G401 (cell line): ENCODE measurements at regions not wholly inside any gene's neighbourhood (a gene's known extent, or its start where the extent isn't known, plus 50 kb on each side); places are given as distances from the start of the nearest gene placed in this dataset.
"Not testable (repeated sequence)": the region's sequence is repeated elsewhere in the genome, so short reads cannot be mapped to it uniquely, and the experiment has no call there.

Experiments
- DNase-seq: peaks from one replicate; pipeline ENCODE4 v3.0.0-alpha.2; 2015; ENCODE audit warnings: low spot score
- in situ Hi-C: cut with HindIII; loops from 2 replicates; pipeline ENCODE4 v1.10.0; 2016; ENCODE audit warnings: low sequenced_read_pairs, mixed read lengths

DNA sequence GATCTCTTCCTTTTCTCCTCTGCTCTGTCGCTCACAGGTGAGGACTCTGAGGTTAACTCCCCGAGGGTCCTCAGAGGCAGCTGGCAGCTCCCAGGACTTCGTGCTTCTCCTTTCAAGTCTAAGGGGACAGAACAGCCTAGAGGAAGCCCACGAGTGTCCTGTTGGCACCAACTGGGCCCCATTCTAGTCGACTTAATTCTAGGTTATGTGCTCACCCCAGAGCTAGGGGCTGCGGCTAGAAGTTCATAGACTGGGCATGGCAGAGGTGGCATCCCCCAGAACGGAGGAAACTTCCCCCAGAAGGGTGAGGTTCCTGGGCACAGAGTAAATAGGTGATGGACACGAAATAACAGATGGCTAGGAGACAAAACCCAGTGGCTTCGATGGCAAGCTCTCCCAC, 259.4 kb downstream of the TEX36 start:
- in situ Hi-C loops: no loop called here
- DNase-seq: no peak

DNA sequence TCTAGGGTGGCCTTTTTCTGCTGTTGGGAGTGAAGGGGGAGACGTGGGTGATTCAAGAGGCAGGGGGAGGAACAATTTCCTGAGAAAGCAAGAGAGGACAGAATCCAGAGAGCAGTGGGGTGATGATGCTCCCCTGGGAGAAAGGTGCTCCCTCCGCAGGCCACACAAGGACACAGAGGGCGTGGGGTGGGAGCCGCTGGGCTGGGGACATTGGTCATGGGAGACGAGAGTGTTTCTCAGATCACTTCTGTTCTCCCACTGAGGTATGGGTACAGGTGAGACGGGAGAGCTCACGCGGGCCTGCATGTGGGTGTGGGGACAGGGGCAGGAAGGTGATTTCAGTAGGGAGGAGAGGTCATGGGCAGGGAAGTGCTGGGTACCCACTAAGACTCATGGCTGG, 259.5 kb upstream of the CTBP2 start:
- DNase-seq: no peak
- in situ Hi-C loops: no loop called here

DNA sequence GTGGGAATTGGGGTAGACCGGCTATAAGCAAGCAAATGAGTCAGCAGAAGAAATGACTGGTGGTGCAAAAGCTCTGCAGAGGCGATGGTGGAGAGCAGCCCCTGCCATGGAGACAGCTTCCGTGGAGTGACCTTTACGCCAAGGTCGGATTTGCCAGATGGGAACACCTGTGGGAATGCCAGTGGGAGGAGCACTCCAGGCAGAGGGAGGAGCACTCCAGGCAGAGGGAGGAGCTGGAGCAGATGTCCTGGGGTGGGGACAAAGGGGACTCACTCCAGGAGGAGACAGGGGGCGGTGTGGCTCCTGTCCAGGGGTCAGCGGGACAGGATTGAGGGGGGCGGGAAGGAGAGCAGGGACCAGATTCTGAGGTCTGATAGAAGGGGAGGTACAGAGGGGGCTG, 258.8 kb upstream of the CTBP2 start:
- no peak for DNase-seq
- in situ Hi-C loops: no loop called here

DNA sequence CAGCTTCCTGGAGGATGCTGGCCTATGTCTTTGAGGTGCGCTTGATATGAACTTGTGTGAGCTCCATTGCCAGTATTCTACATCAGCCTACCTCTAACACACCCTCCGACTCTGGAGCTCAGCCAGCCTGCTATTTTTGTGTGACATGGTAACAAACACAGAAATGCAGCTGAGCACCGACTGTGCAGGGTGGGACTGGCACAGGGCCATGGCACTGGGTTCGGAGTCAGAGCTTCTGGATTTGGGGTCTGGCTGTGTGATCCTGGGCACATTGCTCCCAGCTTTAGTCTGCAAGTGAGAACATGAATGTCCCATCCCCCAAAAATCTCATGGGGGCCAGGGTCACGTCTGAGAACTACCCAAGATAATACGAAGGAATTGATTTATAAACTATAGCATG, 257.2 kb upstream of the CTBP2 start:
- DNase-seq: no peak
- in situ Hi-C loops: no loop called here

DNA sequence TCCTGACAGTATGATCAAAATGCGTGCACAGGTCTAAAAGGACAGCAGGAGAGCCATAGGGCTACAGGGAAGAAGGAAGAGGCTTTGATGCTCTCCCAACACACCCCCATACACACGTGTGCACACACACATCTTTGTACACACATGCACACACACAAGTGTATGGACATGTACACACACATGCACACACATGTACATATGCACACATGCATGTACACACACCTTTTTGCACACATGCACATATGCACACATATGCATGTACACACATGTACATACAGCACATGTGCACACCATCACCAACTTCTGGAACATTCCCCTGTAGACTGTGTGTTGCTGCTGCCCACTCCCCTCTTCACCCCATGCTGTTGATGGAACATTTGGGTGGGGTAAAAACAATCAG, 255.6 kb upstream of the CTBP2 start:
- no peak for DNase-seq
- in situ Hi-C loops: no loop called here

DNA sequence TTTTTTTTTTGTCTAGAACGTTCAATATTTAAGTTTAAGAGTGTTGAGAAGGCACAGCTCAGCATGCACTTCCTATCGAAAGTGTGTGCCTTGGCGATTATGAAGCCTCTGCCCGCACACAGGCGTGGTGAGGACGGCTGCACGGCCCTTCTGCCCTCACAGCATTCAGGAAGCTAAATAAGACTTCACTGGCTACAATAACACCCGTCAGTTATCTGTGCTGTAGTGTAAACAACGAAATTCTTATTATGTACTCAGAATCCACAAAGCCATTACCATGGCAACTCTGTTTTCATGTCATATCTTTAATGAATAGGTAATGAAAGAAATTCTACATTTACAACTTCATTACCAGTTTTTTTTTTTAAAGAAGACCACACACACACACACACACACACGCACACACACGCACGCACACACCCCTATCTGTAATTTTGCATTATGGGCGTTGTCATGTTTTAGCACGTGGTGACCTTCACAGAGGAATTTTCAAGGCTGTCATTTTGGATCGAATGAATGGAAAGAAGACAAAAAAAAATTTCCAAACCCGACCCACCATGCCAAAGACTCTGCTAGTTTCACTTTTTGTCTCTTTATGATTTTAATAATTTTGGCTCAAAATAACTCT, 254.8 kb upstream of the CTBP2 start:
- in situ Hi-C loops: no loop called here
- DNase-seq: no peak

DNA sequence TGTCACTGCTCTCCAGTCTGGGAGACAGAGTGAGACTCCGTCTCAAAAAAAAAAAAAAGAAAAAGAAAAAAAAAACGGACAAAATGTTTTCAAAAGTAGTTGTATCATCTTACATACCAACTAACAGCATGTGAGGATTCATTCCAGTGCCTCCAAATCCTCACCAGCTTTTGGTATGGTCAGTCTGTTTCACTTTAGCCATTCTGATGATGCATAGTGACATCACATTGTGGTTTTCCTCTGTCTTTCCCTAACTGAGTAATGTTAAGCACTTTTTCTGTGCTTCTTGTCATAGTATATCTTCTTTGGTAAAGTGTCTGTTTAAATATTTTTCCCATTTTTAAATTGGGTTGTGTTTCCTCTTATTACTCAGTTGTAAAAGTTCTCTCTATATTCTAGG, 251.4 kb upstream of the CTBP2 start:
- in situ Hi-C loops: no loop called here
- DNase-seq: no peak

DNA sequence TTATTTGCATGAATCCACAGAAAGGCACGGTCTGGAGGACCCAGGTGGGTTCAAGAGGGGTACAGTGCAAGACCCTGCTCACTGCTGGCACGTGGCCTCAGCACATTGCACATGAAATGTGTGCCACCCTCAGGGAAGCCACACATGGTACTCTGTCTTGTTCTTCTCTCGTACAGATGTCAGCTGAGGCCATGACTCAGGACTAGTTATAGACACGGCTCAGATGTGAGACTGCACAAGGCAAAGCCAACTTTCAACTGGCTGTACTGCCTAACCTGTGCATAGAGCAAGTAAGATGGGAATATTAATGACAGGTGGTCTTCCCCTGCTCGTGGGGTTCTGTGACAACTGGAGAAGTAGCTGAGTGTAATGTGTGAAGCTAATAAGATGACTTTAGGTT, 249.4 kb upstream of the CTBP2 start:
- DNase-seq: no peak
- in situ Hi-C loops: no loop called here

DNA sequence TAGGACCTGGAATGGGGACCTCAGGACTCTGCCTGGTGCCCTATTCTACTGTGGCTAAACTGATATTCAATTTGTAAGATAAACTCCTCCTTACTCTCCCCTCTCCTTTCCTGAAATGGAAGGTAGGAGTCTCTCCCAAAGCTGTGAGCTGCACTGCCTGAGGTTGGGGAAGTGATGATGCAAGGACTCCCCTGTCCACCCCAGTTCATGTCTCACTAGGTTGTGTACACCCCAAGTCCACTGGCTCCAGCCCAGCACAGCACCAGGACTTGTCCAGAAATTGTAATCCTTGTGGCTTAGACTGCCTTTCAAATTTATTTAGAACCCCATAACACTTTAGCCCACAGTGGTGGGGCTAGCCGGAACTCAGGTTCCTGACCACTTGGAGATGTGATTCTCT, 247.2 kb upstream of the CTBP2 start:
- in situ Hi-C loops: no loop called here
- no peak for DNase-seq

DNA sequence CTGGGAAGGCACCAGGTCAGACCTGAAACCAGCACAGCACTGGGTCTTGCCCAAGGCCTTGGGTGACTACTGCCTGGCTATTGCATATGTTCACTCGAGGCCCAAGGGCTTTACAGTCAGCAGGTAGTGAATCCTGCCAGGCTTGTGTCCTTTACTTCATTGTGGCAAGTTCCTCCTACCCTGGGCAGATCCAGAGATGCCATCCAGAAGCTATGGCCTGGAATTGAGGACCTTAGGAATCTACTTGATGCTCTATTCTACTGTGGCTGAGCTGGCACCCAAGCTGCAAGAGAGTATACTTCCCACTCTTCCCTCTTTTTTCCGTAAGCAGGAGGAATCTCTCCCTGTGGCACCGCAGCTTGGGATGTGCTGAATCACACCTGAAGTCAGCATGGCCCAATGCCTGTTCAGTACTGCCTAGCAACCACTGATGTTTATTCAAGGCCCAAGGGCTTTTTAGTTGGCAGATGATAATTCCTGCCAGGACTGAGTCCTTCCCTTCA, 246.7 kb upstream of the CTBP2 start:
- in situ Hi-C loops: no loop called here

DNA sequence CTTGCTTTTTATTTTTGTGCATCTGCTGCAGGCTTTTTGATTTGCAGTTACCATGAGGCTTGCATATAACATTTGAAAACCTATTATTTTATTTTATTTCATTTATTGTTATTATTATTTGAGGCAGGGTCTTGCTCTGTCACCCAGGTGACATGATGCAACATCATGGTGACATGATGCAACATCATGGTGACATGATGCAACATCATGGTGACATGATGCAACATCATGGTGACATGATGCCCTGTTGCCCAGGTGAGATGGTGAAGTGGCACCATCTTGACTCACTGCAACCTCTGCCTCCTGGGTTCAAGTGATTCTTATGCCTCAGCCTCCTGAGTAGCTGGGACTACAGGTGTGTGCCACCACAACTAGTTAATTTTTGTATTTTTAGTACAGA, 244.5 kb upstream of the CTBP2 start:
- DNase-seq, in situ Hi-C loops: not testable (repeated sequence)

More for the DNA sequence above, 246.7 kb upstream of the CTBP2 start:
- DNase-seq: no peak

DNA sequence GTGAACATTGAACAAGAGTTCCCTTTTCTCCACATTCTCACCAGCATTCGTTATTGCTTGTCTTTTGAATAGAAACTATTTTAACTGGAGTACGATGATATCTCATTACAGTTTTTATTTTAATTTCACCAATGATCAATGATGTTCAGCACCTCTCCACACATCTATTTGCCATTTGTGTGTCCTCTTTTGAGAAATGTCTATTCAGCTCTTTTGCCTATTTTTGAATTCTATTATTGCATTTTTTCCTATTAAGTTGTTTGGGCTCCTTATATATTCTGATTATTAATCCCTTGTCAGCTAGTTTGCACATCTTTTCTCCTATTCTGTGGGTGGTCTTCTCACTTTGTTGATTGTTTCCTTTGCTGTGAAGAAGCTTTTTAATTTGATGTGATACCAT, 241.1 kb upstream of the CTBP2 start:
- in situ Hi-C loops: no loop called here

DNA sequence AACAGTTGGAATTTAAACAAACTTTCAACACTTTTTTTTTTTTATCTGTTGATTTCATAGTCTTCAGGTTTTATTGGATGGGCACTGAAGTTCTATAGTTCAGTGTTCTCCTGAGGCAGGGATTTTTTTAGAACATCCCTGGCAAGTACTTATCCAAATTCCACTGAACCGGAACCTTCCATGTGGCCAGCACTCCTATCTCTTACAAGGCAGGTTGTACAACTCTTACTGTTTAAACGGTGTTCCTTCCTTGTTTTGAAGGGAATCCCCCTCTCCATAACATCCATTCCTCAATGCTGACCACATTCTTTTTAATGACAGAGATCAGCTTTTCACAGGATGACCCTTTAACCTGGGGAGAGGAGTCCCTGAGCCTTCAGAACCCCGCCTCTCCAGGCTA, 238.9 kb upstream of the CTBP2 start:
- no peak for DNase-seq
- in situ Hi-C loops: no loop called here

More for the DNA sequence above, 241.1 kb upstream of the CTBP2 start:
- DNase-seq: no peak

DNA sequence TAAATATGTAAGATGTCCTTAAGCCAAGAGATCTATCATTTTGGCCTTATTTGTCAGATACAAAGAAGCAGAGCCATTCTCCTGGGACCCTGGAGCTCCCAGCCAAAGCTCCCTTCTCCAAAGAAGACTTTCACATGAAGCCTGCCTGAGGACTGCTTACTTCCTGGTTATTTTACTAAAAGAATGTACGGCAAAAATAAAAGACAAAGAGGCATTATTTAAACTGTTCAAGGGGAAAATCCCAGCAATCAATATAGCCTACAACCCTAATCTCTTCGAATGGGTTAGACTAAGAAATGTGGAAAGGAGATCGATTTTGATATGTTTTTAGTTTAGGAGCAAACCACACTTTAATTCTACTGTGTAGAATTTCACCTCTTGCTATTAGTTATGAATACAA, 237.9 kb upstream of the CTBP2 start:
- in situ Hi-C loops: no loop called here

DNA sequence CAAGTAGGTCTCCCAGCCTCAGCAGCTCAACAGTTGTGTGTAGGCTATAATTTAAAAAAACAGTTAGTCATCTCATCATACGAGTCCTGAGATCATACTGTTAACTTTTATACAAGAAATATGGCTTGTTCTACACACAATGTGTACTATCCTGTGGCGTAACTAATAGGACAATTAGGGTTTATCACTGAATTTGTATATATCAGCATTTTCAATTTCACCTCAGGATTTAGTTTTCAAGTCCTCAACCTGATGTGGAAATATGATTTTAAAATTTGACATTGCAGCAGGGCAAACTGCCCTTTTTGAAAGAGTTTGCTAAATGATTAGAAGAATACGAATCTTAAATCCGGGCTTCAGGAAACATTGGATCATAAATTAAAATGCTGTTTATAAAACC, 237.2 kb upstream of the CTBP2 start:
- DNase-seq: no peak
- in situ Hi-C loops: no loop called here

More for the DNA sequence above, 237.9 kb upstream of the CTBP2 start:
- no peak for DNase-seq

DNA sequence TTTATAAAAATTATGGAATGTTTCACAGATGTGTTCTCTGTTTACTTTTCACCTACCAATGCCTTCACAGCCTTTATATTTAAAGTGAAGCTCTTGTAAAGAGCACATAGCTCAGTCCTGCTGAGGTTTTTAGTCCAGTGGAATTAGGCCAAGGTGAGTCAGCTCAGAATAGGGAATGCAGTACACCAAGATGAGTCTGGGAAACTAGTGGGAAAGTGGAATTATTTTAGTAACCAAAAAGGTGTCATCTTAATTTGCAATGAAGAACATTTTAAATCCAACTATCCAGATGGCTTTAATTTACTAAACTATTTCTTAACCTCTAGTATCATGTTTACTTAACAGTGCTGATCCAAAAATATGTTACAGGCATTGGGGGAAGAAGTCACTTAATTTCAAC, 236.3 kb upstream of the CTBP2 start:
- in situ Hi-C loops: no loop called here
- DNase-seq: no peak

DNA sequence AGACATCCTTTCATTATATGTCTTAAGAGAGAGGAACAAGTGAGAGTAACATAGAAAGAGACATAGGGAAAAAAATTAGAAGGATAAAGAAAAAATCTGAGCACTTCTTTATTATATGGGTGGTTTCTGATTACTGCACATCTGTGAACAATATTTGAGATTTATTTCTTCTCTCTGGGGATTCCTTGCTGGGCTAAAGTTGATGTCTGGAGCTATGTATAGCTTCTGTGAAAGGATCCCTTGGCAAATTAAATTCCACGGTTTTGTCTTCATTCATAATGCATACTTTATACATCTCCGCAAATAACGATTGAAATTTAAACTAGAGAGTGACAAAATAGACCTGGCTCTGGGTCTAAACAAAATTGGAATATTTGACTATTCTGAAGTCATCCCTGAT, 232.2 kb upstream of the CTBP2 start:
- in situ Hi-C loops: no loop called here
- no peak for DNase-seq

DNA sequence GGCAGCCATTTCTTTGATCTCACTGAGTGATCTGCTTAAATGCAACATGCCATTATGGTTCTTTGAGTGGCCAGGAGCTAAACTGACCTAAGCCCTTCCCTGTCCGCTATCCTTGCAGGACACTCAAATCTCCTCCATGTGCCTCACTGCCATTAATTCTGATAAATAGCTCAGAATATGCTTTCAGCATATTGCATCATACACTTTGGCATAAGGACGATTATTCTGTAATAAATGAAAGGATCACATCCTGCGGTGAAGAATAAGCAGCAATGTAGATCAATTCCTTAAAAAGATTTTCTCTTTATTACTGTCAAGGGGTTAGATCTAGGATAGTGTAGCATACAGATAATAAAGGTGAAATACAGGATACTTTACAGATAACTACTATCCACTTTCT, 231.8 kb upstream of the CTBP2 start:
- in situ Hi-C loops: no loop called here
- DNase-seq: no peak

DNA sequence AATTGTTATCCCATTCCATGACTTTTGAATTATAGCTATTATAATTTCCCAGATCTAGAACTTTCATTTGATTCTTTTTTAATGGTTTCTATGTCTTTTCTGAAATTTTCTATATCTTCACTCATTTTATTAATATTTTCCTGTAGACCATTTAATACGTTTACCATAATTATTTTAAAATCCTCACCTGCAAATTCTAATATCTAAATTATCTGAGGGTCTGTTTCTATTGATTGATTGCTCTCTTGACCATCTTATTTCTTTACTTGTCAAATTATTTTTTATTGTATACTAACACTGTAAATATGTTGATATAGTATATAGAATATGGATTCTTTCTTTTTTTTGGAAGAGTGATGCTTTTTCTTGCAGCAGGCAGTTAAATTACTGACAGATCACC, 229.3 kb upstream of the CTBP2 start:
- in situ Hi-C loops: no loop called here
- no peak for DNase-seq

DNA sequence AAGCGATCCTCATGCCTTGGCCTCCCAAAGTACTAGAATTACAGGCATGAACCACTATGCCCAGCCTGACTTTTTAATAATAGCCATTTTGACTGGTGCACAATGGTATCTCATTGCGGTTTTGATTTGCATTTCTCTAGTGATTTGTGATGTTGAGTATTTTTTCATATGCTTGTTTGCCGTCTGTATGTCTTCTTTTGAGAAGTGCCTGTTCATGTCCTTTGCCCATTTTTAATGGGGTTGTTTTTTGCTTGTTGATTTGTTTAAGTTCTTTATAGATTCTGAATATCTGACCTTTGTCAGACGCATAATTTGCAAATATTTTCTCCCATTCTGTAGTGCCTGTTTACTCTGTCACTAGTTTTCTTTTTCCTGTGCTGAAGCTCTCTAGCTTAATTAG, 219.2 kb upstream of the CTBP2 start:
- no peak for DNase-seq
- in situ Hi-C loops: no loop called here

DNA sequence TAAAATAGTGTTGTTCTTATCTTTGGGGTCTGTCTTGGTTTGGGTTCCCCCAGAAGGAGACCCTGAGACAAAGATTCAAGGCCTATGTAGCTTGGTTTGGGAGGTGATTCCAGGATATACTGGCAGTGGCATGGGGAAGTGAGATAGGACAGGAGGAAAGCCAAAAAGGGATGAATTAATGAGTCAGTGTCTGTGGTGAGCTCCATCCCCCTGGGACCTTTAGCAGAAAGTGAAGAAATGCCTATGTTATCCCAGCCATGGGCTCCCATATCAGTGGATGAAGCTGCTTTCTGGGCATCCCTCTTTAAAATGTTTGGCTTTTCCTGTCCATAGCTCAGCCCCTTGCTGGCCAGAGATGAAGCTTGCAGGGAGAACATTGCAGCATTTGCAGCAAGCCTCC, 217.0 kb upstream of the CTBP2 start:
- in situ Hi-C loops: no loop called here
- DNase-seq: no peak

DNA sequence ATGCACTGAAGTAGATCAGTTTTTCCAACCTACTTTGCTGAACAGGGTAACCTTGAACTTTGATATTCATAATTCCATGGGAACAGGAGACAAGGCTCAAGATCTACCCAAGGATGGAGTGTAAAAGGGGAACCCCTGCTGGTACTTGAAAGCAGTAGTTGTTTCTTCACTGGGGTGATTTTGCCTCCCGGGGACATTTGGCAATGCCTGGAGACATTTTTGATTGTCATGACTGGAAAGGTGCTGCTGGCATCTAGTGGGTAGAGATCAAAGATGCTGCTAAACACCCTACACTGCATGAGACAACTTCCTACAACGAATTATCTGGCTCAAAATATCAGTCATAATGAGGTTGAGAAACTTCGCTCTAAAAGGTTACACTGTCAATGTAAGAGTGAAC, 214.8 kb upstream of the CTBP2 start:
- in situ Hi-C loops: no loop called here
- peak; percentile 75 for DNase-seq
